ENCODE measurements at regions not wholly inside any gene's neighbourhood (a gene's known extent, or its start where the extent isn't known, plus 50 kb on each side); places are given as distances from the start of the nearest gene placed in this dataset.

DNA sequence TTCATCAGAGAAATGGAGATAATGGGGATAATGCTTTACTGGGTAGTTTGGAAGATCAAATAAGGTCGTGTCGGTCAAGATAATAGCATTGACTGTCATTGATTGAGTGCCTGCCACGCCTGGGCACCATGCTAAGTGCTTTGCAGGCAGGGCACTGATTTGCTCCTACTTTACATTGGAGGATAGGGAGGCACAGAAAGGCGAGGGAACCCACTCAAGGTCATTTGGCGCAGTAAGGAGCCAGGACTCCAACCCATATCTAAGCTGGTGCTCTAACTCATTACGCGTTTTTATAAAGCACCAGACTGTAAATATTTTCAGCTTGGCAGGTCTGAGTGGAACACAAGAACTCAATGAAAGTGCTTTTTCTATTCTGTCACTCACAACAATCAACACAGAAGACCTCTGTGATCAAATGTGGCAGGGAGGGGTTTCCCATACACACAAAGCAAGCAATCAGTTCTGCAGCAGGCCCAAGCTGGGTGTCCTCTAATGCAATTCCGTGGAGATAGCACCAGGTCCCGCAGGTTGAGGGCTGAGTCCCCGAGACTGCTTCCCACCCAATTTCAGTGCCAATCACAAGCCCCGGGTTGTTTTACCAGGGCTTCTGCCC is 373.6 kb downstream of the CDH26 start:
- no peak for DNase-seq

DNA sequence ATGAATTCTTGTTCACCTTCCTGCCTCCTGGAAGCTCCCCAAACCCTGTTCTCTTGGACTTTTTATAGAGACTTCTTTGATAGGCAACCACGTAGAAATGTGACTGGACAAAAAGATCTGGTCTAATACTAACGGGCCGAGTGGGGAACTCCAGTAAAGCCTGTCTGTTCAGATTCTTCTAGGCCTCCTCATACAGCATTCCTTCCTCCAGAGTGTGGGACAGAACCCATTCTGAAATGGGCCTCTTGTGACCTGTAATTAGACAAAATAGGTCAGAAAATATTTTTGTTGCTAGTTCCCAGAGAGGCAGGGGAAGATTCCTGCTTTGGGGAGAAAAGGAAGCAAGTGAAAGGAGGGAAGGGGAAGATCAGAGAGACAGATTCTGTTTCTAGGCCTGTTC is 374.3 kb downstream of the CDH26 start:
- no peak for DNase-seq

DNA sequence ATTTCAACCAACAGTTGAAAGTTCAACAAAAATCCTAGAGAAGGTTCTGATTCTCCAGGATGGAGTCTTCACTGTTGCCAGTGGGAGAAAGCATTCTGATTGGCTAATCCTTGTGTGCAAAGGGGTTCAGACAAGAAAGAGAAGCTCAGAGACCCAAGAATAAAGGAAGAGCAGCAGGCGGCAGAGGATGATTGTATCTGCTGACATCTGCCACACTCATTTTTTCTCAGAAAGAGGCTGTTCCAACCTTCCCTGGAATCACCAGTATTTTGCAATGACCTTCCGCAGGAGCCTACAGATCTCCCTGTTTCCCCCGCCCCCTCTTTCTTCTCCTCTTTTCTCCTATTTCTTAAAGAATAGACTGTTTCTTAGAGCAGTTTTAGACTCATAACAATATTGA is 376.7 kb downstream of the CDH26 start:
- no peak for DNase-seq

GRCh38 chr20:60338556-60338955 is 380.3 kb downstream of the CDH26 start:
- no peak for DNase-seq

GRCh38 chr20:60339738-60340137 is 381.5 kb downstream of the CDH26 start:
- no peak for DNase-seq

DNA sequence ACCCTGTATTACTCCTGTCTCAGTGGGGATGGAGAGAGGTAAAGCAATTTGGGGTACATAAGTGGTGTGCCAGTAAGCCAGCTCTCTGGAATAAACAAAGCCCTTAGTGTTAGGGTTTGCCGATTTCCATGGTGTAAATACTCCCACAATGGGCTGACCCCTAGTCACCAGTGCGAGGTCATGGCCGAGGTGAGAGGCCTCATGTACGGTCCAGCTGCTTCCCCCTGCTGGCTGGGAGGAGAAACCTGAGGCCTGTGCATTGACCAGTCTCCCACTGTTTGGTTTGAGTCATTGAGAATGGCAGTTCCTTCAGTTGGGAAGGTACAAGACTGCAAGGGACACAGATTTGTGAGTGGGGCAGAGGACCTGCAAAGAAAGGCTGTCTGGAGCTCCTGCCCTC is 382.0 kb downstream of the CDH26 start:
- no peak for DNase-seq

DNA sequence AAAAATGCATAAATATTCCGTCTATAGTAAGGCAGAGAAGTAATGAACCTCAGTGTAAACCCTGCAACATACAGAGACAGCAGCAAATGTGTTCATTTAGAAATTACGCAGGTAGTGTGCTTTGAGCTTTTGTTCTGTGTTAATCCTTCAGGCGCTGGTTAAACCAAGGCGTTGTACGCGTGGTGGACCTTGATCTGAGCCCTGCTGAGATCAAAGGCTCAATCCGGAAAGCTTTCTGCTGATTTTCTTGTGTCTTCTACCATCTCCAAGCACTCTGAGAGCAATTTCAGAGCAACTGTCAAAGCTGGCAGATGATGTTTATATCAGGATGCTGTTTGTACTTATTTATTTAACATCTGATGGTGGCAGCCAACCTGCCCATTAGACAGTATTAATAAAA is 382.8 kb downstream of the CDH26 start:
- no peak for DNase-seq

- no peak for DNase-seq
These were observed 386.9 kb downstream of the CDH26 start for GRCh38 chr20:60345106-60345505.

DNA sequence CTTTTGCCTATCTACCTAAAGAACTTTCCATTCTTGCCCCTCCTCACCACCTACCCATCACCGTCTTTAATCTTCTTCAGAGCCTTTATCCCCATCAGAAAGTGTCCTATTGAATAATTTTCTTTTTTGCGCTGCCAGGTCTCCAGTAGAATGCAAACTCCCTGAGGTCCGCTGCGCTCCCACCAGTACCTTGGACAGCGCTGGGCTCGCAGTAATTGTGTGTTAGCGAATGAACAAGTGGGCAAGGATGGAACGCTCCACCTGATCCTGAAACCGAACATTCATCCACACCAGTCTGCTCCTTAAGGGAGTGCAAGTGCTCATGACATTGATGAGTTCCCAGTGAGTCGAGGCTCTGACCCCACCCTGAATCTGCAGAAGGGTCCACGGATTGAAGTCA is 391.2 kb downstream of the CDH26 start:
- DNase-seq, result no peak

DNA sequence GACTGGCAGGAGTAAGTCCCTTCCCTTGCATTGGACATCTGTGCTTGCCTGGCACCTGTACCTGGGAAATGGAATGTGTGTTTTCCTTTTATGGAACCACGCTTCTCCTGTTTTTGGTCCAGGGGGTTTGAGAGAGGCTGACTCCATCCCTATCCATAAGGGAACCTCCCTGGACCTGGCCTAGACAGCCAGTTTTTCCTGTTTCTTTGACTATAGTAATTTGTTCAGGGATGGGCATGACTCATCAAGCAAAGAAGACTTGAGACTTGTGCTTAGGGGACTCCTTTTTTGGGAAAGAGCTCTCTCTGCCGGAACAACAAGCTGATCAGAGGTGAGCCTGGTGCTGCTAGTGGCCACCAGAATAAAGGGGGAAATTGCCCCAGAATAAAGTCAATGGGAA is 393.8 kb downstream of the CDH26 start:
- DNase-seq, result no peak

DNA sequence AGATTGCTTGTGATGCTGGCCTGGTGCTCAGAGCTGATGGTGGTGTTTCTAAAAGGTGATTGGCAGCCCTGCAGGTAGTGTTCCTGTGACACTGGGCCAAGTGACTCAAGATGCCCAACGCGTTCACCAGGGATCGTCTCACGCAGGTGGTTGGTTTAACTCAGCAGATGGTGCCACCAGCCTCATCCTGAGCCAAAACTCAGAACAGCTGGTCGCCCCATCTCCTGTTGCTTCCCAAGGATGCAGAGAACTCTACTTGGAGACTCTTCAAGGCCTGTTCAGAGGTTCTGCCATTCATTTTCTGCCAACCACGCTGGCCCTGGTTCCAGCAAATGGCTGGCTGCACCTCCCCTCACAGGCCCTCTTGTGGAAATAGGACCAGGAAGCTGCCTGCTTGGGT is 394.4 kb downstream of the CDH26 start:
- DNase-seq, result no peak

DNA sequence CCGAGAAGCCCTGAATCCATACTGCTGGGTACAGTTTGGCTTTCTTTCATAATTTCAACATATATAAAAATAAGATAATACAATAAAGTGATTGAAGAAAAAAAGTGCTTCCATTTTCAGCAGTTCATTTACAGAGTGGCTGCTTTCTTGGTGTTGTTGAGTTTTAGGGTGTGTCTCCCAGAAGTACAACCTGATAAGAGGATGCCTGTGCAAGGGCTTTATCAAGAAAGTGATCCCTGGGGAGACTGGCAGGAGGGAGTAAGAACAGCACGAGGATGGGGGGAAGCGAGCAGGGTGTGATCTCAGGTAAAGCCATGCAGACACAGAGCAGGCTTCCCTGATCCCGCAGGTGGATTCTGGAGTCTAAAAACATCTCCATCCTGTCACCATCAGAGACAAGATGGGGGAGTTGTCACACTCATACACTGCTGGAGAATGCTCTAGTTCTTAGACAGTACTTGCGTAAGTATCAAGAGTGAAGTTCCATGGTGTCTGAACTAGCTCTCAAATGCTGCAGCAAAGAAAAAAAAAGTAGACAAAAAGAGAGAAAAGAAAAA is 395.9 kb downstream of the CDH26 start:
- DNase-seq, result no peak

DNA sequence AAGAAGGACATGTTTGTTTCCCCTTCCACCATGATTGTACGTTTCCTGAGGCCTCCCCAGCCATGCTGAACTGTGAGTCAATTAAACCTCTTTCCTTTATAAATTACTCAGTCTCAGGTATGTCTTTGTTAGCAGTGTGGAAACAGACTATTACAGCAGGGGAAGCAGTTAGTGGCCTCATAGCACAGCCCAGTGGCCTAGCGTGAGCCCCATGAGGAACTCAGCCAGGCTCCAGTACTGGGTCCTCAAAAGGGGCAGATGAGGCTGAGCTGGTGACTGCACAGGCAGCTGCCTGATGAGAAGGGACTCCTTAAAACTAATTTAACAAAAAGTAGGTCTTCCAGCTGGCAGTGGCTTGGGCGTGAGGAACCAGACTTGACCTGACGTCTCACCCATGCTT is 399.9 kb downstream of the CDH26 start:
- no peak for DNase-seq

DNA sequence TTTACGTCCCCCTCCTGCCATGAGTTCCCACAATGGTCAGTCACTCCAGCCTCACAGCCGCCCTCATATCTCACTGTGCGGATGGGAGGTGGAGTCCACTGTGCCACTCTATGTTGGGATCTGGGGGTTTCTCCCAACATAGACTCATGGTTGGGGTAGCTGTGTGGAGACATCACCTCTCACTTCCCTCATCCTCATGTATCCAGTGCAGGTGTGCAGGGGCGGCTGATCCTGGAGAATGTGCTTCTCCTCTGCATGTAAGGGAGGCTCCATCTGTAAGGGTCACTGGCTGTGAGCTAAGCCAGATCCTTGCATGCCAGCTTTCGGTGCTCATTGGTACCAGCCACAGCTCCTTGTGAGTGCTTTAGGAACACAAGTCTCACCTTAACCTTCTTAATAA is 400.8 kb downstream of the CDH26 start:
- no peak for DNase-seq

DNA sequence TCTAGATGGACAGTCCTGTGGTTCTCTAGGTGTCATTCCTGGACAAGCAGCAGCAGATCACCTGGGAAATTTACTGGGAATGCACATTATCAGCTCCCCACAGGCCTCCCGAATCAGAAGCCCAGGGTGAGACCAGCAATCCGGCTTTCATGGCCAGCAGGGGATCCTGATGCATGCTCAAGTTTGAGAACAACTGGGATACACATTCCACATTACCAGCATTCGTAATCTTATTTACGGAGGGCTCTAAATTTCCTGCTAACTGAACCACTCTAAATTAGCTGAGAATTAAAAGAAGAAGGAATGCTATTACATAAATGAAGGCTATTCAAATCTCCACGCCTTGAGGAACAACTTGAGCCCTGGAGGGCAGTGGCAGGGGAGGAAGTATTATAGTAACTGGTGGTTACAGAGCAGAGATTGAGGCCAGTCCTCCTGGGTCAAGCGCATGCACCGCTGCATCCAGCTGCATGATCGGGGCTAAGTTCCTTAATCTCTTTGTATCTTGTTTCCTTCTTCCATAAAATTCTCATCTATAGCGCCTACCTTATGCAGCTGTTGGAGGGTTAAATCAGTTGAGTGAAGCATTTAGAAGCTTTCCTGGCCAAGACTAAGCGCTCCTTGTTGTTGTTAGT is 403.7 kb downstream of the CDH26 start:
- no peak for DNase-seq

DNA sequence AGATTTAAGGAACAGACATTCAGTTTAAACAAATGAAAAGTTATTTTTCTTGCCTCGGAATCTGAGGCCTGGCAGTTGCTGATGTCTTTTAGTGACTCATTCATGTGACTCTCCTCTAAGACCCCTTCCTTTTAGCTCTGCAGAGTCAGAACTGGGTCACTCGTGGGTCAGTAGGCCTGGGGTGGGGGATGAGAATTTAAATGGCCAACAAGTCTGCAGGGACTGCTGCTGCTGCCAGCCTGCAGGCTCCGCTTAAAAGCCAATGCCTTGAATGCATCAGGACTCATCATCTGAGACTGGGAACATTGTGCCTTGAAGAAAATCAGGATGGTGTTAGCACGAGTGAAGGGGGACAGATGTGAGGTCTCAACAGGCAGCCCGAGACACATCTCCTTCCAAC is 404.3 kb downstream of the CDH26 start:
- no peak for DNase-seq

DNA sequence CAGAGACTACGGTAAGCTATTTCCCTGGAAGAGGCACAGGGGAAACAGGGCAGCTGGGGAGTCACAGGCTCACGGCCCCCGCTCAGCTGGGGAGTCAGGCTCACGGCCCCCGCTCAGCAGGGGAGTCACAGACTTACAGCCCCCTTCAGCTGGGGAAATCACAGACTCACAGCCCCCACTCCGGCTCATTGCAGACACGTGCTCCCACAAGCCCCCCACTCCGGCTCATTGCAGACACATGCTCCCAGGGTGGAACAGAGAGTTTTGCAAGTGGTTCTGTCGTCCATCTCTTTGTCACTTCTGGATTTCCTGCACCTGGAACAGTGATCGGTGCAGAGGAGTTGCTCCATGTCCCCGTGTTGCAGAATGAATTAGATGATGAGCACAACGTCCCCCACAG is 405.5 kb downstream of the CDH26 start:
- no peak for DNase-seq

DNA sequence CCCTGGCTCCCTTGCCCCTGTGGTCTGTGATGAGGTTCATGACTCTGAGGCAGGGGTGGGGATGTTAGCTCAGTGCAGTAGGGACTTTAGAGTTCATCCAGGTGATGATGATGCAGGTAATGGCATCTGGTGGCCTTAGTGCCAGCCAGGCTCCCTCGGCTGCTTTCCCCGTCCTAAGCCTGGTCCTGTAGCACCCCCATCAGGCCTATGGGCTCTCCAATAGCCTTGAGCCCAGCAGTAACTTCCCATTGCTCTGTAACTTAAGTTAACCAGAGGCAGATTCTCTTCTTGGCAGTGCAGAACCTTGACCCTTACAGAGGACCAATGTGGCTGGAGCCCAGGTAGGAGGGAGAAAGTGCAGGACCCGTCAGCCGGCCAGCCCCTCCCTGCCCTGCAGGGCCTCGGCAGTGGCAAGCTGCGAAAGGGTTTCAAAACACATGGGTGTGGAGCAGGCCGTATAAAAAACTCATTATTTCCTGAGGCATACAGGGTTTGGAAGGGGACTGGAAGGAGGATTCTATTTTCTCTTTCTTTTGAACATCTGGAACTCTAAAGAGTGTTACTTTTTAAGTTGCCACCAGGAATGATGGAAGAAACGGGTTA is 406.9 kb downstream of the CDH26 start:
- DNase-seq, result no peak

- DNase-seq, result no peak
These were observed 407.7 kb downstream of the CDH26 start for GRCh38 chr20:60365882-60366281.

DNA sequence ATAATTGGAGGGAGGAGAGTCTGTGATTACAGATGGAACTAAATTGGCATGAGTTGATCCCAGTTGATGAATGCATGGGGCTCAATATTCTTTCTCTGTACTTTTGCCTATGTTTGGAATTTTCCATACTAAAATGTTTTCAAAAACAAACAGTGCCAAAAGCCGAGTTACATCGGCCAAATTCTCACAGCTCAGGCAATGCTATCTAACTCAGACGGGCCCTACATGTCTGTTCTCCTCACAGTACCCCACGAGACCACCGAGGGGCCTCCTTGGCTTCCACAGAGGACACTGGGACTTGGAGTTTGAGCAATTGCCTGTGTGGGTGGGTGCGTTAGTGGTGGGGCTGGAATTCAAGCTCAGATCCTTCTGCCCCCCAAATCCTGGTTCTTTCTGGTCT is 413.2 kb downstream of the CDH26 start:
- no peak for DNase-seq

DNA sequence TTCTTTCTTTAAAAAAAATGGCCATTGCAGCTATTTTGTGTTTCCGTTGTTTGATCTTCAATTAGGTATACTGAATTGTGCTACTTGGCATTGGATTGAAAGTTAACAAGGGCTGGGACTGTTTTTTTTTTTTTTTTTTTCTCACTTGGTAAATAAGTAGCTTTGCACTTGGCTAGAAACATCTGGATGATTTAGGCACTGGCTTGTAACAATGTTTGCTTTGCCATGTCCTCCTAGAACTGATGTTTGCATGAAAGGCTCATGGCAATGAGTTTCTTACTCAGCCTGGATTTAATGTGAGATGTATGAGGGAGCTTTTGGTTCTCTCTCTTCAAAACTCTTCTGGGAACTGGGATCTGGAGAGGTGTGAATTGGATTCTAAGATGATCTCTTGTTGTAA is 414.1 kb downstream of the CDH26 start:
- no peak for DNase-seq

DNA sequence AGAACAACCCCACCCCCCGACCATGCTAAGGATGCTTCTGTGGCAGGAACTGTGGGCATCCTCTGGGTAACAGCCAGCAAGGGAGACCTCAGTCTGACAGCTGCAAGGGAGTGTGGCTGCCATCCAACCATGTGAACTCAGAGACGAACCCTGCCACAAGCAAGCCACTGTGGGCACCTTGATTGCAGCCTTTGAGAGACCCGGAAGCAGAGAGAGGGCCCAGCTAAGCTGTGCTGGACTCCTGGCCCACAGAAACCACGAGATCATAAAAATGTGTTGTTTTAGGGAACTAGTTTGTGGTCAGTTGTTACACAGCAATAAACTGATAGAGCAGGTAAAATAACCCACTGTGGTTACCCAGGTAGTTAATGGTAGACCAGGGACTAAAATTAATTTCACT is 414.6 kb downstream of the CDH26 start:
- no peak for DNase-seq

DNA sequence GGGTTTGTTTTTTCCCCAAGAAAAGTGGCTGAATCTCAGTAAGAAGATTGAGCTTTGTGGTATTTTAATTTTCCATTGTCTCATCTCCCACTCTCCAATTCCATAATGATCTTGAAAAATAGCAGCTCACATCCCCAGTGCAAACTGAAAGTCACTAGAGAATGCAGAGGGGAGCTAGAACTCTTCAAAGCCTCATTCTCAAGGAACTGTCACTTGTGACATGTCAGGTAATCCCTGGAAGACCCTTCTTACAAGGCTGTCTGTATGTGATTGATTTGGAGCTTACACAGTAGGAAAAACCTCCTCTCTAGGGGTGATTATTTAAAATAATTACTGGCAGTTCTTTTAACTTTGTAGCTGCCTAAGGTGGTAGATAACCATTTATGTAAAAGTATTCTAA is 420.4 kb downstream of the CDH26 start:
- DNase-seq, result no peak

DNA sequence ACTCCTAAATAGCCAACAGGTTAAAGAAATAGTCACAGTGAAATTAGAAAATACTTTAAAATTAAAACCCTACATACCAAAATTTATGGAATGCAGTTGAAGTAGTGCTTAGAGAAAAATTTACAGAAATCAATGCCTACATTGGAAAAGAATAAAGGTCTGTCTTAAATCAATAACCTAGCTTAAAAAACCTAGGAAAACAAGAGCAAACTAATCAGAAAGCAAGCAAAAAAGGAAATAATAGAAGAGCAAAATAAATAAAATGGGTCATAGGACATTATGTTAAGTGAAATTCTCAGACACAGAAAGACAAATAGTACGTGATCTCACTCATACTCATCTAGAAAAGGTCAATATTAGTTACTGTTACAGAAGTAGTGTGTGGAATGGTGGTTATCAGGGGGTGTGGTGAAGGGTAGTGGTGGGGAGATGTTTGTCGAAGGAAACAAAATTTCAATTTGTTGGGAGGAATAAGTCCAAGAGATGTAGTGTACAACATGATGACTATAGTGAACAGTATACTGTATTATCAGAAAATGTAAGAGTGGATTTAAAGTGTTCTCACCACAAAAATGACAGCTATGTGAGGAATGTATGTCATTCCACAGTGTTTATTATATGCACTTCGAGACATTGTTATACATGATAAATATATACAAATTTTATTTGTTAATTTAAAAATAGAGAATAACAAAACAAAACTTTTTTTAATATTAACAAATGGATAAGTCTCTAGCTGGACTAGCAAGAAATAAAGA is 423.6 kb downstream of the CDH26 start:
- no peak for DNase-seq
